ENCODE measurements at regions not wholly inside any gene's neighbourhood (a gene's known extent, or its start where the extent isn't known, plus 50 kb on each side); places are given as distances from the start of the nearest gene placed in this dataset.
"Not testable (repeated sequence)": the region's sequence is repeated elsewhere in the genome, so short reads cannot be mapped to it uniquely, and the experiment has no call there.

GRCh38 chr6:81623106-81623759 lies 129.2 kb downstream of the TENT5A start:
- DNase-seq, result no peak

GRCh38 chr6:81621816-81622395 lies 130.6 kb downstream of the TENT5A start:
- DNase-seq, result no peak

GRCh38 chr6:81614292-81614691 lies 138.2 kb downstream of the TENT5A start:
- no peak for DNase-seq

DNA sequence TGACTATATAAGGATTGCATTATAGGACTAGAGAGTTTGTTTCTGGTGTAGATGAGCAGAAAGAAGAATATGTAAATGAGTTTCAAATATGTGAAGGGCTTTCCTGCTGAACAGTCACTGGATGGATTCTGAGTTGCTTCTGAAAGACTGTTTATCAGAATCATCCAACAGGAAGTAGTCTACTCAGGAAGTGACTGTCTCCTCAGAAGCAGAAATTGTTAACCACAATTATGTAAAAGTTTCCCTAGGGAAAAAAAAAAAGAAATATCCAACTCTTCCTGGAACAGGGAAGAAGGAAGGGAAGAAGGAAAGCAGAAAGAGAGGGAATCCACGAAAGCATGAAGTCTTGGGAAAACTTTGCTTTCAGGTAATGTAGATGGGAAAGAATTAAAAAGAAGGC lies 138.9 kb downstream of the TENT5A start:
- DNase-seq, result no peak

- no peak for DNase-seq
Measured at GRCh38 chr6:81612136-81612535, 140.3 kb downstream of the TENT5A start.

- no peak for DNase-seq
Measured at GRCh38 chr6:81609736-81610135, 142.7 kb downstream of the TENT5A start.

GRCh38 chr6:81608776-81609175 lies 143.7 kb downstream of the TENT5A start:
- DNase-seq, result no peak

- no peak for DNase-seq
Measured at GRCh38 chr6:81606965-81607381, 145.5 kb downstream of the TENT5A start.

- DNase-seq, result no peak
Measured at GRCh38 chr6:81605526-81605925, 147.0 kb downstream of the TENT5A start.

DNA sequence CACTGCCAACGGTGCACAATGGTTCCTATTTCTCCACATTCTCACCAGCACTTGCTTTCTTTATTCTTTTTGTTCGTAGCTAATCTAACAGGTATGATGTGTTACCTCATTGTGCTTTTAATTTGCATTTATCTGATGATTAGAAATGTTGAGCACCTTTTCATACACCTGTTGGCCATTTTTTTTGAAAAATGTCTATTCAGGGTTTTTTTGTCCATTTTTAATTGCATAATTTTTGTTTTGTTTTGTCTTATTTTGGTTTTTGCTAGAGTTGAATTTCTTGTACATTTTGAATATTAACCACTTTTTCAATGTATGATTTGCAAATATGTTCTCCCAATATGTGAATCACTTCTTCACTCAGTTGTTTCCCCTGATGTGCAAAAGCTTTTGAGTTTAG lies 150.6 kb downstream of the TENT5A start:
- no peak for DNase-seq

GRCh38 chr6:81600488-81600887 lies 152.0 kb downstream of the TENT5A start:
- not testable (repeated sequence) for DNase-seq

- no peak for DNase-seq
Measured at GRCh38 chr6:81594501-81594900, 158.0 kb downstream of the TENT5A start.

GRCh38 chr6:81590314-81590691 lies 162.2 kb downstream of the TENT5A start:
- DNase-seq, result no peak

DNA sequence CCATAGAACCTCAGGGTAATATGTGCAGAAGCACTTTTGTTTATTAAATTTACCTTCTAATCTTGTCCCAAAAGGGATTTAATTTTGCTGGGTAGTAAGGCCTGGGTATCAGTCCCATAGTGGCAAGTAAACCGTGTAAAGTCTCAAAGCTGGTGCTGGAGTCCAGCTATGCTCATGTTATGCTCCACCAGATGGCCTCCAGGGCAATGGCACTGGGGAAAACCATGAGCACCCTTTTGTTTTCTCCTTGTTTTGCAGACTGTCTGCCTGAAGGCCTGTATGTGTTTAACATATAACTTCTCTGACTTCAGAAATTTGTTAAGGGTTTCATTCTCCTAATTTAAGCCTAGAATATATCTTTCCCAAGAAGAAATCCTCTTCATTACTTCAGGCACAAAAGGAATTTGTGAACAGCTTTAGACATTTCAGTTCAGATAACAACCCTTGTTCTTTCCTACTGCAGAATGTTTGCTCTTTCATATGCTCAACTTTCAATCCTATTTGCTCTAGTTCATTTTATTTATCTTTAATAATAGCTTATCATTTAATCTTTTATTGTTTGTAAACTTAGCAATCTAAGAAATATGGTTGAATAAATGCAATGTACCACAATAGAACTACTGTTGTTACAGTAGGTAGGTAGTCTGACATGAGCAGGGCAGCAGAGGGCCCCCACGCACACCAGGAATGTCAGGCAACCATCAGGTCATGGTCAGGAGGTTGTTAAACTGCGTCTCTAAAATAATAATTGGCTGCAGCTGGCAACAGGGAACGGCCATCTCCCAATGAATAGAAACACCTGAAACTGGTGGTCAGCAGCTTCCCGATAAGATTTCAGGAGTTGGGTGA lies 162.8 kb downstream of the TENT5A start:
- DNase-seq, result no peak

GRCh38 chr6:81585686-81586085 lies 166.8 kb downstream of the TENT5A start:
- not testable (repeated sequence) for DNase-seq

DNA sequence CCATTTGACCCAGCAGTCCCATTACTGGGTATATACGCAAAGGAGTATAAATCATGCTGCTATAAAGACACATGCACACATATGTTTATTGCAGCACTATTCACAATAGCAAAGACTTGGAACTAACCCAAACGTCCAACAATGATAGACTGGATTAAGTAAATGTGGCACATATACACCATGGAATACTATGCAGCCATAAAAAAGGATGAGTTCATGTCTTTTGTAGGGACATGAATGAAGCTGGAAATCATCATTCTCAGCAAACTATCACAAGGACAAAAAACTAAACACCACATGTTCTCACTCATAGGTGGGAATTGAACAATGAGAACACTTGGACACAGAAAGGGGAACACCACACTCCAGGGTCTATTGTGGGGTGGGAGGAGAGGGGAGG lies 168.3 kb downstream of the TENT5A start:
- DNase-seq, result not testable (repeated sequence)

GRCh38 chr6:81575442-81575841 lies 177.0 kb downstream of the TENT5A start:
- no peak for DNase-seq

- no peak for DNase-seq
Measured at GRCh38 chr6:81572020-81572419, 180.5 kb downstream of the TENT5A start.

- no peak for DNase-seq
Measured at GRCh38 chr6:81570681-81571080, 181.8 kb downstream of the TENT5A start.

DNA sequence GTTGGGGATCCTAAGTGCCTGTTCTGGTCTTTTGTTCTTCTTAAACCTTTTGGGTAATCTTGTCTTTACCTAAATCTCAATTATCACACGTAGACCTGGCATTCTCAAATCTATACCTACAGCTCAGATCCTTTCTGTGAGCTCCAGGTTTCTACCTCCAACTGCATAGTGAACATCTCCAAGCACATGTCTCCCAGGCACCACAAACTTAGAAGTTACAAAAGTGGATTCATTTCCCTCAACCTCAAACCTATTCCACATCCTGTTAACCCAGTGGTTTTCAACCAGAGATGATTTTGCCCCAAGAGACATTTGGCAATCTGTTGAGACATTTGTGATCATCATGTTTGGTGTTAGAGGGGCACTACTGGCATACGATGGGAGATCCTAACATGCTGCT lies 183.5 kb downstream of the TENT5A start:
- no peak for DNase-seq

DNA sequence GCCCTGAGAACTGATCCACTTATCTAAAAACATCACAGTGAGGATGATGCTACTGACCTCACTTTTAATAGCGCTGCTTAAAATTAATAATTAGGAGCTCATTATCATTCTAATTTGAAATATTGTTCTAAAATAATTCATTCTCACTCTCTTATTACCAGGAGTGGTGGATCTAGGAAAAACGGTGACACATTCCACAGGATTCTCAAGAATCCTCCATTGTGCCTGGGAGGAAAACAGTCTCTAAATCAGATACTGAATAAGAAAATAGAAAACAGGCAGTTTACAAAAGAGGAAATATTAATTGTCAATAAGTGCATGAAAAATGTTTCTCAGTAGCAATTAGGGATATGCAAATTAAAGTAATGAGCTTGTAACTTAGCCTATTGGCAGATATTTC lies 187.4 kb downstream of the TENT5A start:
- no peak for DNase-seq

DNA sequence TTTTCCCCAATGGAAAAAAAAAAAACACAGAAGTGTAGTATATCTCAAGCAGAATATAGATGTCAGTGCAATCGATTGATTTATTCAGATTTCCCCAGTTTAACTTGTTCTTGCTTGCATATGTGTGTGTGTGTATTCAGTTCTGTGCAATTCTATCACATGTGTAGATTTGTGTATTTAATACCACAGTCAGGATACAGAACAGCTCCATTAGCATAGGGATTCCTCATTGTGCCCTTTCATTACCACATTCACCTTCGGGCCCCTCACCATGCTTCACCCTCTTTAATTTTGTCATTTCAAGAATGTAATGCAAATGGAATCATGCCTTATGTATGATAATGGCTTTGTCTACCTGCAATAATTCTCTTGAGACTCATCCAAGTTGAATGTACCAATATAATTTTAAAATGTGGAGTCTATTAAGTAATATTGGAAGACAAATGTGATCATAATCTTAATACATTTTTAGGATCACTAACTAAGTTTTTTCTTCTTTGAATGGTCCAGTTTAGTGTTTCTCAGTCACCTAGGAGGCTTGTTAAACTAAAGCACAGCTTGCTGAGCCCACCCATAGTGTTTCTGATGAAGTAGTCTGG lies 187.9 kb downstream of the TENT5A start:
- no peak for DNase-seq

DNA sequence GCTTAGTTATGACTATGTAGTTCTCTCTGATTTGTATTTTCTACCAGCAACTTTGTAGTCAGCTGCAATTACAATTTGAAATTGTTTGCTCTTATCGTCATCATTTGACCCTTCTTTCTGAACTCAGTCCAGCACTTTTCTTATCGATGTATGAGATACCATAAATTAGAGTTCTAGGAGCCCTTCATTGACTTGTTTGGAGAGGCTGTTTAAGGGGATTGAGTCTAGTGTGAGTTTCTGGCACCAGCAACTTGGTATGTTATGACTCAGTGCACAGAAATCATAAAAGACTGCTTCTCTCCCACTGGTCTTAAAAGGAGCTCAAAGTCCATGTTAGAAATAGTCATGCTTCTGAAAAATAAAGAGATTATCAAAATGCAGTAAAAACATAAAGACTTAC lies 190.3 kb downstream of the TENT5A start:
- no peak for DNase-seq

GRCh38 chr6:81561731-81562130 lies 190.8 kb downstream of the TENT5A start:
- no peak for DNase-seq

Data from NCI-H2171 (cell line).